ENCODE measurements at regions not wholly inside any gene's neighbourhood (a gene's known extent, or its start where the extent isn't known, plus 50 kb on each side); places are given as distances from the start of the nearest gene placed in this dataset.

DNA sequence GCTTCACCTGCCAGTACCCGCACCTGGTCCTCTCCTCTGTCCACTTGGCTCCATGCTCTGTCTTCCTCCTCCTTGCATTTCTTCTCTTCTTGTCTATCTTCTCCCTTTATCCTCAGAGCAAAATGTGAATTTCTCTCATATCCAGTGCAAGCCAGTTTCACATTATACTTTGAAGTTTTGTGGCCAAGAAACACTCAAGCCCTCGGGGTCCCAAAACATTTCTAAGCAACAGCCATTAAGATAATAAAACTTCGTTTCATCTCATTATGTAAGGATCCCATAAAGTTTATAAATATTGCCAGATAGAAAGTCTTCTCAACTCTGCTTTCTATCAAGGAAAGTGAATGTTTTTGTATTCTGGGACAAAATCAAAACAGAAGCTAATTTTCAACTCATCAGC, 178.8 kb downstream of the SNX18 start:
- DNase-seq: no peak
- intact Hi-C loops (cut with DNase I): no loop called here

DNA sequence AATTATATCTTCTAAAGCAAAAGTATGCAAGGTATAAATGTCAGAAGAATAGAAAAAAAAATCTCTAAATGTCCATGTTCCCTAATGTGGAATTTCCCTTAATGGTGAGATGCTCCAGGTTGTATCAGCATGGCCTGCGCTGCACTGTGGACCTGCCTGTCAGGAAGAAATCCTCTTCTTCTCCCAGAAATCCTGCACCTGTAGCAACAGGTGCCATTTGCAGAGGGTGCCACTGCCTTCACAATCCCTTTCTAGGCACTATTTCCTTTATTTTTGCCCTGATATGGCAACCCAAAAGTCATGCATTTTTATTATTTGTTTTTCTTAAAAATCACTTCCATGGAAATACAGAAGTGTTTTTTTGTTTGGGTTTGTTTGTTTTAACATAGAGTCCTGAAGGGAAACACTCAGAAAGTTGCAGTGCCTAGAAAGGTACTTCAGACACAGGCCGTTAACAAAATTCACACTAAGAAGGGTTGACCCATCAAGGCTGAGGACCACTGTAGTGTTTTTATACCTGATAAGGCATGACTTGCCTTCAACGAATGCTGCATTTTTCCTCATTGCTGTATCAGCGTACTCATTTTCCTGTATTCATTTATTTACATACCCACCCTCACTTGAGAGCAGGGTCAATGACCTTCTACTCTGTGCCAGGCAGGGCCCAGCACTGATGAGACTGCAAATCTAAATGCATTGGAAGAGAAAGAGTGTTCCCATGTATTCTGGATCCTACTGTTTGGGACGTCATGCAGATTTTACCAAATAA, 177.8 kb downstream of the SNX18 start:
- no peak overlapping the region for H3K4me3 ChIP-seq
- ATAC-seq: no peak
- H3K36me3 ChIP-seq: no peaks in the 10 kb centered on the region
- no peaks in the 10 kb centered on the region for H3K9me3 ChIP-seq
- no peak for DNase-seq
- H3K27ac ChIP-seq: no peak overlapping the region
- WGBS, 4 donors: 84 to 94% (median 94%) methylated on average over 5 of the region's 5 CpGs
- no peaks in the 10 kb centered on the region for H3K27me3 ChIP-seq
- TF ChIP-seq POLR2A (IDR thresholded peaks at IDR 0.05): no peak
- TF ChIP-seq, protein P1, sequence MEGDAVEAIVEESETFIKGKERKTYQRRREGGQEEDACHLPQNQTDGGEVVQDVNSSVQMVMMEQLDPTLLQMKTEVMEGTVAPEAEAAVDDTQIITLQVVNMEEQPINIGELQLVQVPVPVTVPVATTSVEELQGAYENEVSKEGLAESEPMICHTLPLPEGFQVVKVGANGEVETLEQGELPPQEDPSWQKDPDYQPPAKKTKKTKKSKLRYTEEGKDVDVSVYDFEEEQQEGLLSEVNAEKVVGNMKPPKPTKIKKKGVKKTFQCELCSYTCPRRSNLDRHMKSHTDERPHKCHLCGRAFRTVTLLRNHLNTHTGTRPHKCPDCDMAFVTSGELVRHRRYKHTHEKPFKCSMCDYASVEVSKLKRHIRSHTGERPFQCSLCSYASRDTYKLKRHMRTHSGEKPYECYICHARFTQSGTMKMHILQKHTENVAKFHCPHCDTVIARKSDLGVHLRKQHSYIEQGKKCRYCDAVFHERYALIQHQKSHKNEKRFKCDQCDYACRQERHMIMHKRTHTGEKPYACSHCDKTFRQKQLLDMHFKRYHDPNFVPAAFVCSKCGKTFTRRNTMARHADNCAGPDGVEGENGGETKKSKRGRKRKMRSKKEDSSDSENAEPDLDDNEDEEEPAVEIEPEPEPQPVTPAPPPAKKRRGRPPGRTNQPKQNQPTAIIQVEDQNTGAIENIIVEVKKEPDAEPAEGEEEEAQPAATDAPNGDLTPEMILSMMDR (IDR thresholded peaks at IDR 0.05): no peak
- H3K4me1 ChIP-seq: peaks cover 0 to 39% (median 10%) of the 10 kb centered on the region in 12 donors
- intact Hi-C loops (cut with DNase I): no loop called here

More for the DNA sequence above, 178.8 kb downstream of the SNX18 start:
- no peak for ATAC-seq
- WGBS, 4 donors: 80 to 83% (median 82%) methylated on average over 3 of the region's 3 CpGs
- H3K27ac ChIP-seq: peak overlapping the region in 2 of 12 donors; percentile 11 to 45
- TF ChIP-seq POLR2A (IDR thresholded peaks at IDR 0.05): no peak
- TF ChIP-seq, protein P1 (IDR thresholded peaks at IDR 0.05): no peak
- no peaks in the 10 kb centered on the region for H3K9me3 ChIP-seq
- no peaks in the 10 kb centered on the region for H3K27me3 ChIP-seq
- H3K36me3 ChIP-seq: no peaks in the 10 kb centered on the region
- no peak overlapping the region for H3K4me3 ChIP-seq
- H3K4me1 ChIP-seq: peaks cover 0 to 38% (median 14%) of the 10 kb centered on the region in 12 donors

DNA sequence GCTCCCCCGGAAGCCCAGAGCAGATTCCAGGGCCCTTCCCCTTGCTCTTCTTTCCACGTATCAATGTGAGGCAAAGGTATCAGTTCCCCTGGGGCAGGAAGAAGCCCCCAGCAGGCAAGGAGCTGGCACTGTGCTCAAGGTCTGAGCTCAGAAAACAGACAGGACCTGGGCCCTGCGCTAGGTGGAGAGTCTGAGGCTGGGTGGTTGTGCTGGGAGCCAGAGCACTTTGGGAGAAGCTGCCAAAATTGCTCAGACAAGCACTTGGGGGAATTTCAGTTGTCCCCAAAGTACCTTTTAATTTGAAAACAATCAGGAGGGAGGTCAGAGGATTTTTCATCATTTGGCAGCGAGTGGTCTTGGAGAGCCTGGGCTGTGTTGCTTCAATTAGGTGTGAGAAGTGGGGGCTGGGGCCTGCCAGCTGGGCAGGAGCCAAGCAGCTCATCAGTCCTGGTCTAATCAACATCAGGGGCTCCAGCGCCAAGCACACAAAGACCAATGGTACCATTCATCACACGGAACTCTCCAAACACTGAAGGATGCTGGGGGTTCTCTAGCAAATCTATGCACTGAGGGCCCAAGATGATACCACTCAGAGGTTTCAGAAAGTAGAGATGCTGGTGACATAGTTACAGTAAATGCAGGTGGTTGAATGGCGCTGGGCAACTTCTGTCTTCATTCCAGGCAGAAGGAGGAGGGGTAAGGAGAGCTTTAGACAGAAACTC, 176.5 kb downstream of the SNX18 start:
- no peaks in the 10 kb centered on the region for H3K36me3 ChIP-seq
- peaks cover 0 to 52% (median 10%) of the 10 kb centered on the region in 12 donors for H3K4me1 ChIP-seq
- H3K27me3 ChIP-seq: no peaks in the 10 kb centered on the region
- no peak overlapping the region for H3K4me3 ChIP-seq
- TF ChIP-seq, protein P1 (IDR thresholded peaks at IDR 0.05): no peak
- no peak for TF ChIP-seq POLR2A (IDR thresholded peaks at IDR 0.05)
- intact Hi-C loops (cut with DNase I): no loop called here
- H3K27ac ChIP-seq: no peak overlapping the region
- no peaks in the 10 kb centered on the region for H3K9me3 ChIP-seq
- 66 to 70% (median 69%) methylated on average over 6 to 7 of the region's 7 CpGs for WGBS, 4 donors
- DNase-seq (no peak), ATAC-seq (peak in 2 of 4 donors; percentile 34 to 41)

DNA sequence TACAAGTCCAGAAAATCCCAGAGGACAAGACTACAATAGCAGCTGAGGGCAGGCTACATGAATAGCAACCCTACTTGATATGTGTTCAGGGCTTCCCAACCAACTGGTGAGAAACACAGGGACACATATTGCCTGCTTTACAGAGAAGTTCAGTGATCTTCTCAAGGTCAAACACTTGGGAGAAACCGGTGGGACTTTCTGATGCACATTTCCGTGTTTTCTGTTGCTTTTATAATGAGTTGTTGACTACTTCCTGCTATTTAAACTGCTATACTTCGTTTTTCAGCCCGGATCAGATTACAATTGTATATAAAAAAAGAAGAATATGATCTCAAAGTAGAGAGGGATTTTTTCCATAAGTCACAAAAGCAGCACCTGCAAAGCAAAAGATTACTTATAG, 175.1 kb downstream of the SNX18 start:
- Histone ChIP-seq H3K27me3 (no peaks in the 10 kb centered on the region), H3K9me3 (peaks cover 0 to 4% (median 0%) of the 10 kb centered on the region in 12 donors), H3K36me3 (no peaks in the 10 kb centered on the region), H3K27ac (peak overlapping the region in 1 of 12 donors; percentile 72), H3K4me1 (peaks cover 0 to 46% (median 10%) of the 10 kb centered on the region in 12 donors), H3K4me3 (no peak overlapping the region)
- TF ChIP-seq, protein P1 (IDR thresholded peaks at IDR 0.05): no peak
- no peak for TF ChIP-seq POLR2A (IDR thresholded peaks at IDR 0.05)
- intact Hi-C loops (cut with DNase I): no loop called here
- DNase-seq (no peak), ATAC-seq (no peak)
- 61 to 72% (median 67%) methylated on average over 4 of the region's 4 CpGs for WGBS, 4 donors
